ENCODE measurements at regions not wholly inside any gene's neighbourhood (a gene's known extent, or its start where the extent isn't known, plus 50 kb on each side); places are given as distances from the start of the nearest gene placed in this dataset.
"Not testable (repeated sequence)": the region's sequence is repeated elsewhere in the genome, so short reads cannot be mapped to it uniquely, and the experiment has no call there.

DNA sequence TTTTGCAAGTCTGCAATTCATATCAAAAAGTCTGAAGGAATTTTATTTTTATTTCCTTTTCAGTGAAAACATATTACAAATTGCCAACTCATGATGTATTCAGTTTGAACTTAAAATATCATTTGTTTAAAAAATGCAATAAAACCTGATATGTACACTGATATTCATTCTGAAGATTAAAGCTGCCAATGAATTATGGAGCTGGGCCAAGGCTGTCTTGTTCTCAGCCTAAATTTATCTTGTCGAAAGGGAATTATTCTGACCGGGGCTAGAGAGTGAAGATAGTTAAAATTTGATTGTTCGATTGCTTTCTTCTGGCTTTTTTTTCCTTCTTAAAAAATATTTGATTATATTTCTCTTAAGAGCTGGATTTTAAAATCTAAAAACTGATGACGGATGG, 54.0 kb upstream of the RBFOX1 start:
- DNase-seq (ENCODE audit: low read depth in 2 of 2): no peak

DNA sequence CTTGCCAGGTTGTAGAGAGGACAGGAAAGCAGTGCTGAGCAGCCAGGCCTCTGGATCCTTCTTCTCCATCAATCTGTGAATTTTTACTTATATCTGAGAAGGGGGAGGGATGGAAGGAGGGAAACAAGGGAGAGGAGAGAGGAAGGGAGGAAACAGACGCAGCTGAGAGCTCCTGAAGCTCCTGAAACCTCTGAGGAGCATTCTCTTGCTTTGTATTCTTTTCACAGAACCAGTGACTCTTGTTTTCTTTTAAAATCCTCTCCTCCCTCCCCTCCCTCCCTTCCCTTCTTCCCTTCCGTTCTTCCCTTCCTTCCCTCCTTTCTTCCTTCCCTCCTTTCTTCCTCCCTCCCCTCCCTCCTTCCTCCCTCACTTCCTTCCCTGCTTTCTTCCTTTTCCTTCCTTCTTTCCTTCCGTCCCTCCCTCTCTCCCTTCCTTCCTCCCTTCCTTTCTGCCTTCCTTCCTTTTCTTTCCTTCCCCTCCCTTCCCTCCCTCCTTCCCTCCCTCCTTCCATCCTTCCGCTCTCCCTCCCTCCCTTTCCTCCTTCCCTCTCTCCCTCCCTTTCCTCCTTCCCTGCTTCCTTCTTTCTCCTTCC, 60.0 kb upstream of the RBFOX1 start:
- no peak for DNase-seq (ENCODE audit: low read depth in 2 of 2)

GRCh38 chr16:7271486-7271885, 61.2 kb upstream of the RBFOX1 start:
- peak; percentile 14 to 17 for DNase-seq (ENCODE audit: low read depth in 2 of 2)

- no peak for DNase-seq (ENCODE audit: low read depth in 2 of 2)
Measured at GRCh38 chr16:7270823-7271222, 61.8 kb upstream of the RBFOX1 start.

- no peak for DNase-seq (ENCODE audit: low read depth in 2 of 2)
Measured at GRCh38 chr16:7270006-7270405, 62.6 kb upstream of the RBFOX1 start.

- DNase-seq (ENCODE audit: low read depth in 2 of 2): no peak
Measured at GRCh38 chr16:7268182-7268581, 64.5 kb upstream of the RBFOX1 start.

GRCh38 chr16:7257016-7257415, 75.6 kb upstream of the RBFOX1 start:
- no peak for DNase-seq (ENCODE audit: low read depth in 2 of 2)

- no peak for DNase-seq (ENCODE audit: low read depth in 2 of 2)
Measured at GRCh38 chr16:7246578-7246977, 86.1 kb upstream of the RBFOX1 start.

- DNase-seq (ENCODE audit: low read depth in 2 of 2): no peak
Measured at GRCh38 chr16:7239547-7239946, 93.1 kb upstream of the RBFOX1 start.

GRCh38 chr16:7236824-7237410, 95.7 kb upstream of the RBFOX1 start:
- DNase-seq (ENCODE audit: low read depth in 2 of 2): no peak

GRCh38 chr16:7233975-7234374, 98.7 kb upstream of the RBFOX1 start:
- DNase-seq (ENCODE audit: low read depth in 2 of 2): no peak

DNA sequence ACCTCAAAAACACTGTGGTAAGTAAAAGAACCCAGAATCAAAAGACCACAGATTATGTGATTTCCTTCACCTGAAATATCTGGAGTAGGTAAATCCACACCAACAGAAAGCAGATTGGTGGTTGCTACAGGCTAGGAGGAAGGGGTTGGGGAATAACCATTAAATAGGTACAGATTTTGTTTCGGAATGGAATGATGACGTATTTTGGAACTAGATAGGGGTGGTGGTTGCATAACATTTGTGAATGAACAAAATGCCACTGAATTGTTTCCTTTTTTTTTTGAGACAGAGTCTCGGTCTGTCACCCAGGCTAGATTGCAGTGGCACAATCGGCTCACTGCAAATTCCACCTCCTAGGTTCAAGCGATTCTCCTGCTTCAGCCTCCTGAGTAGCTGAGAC, 100.9 kb upstream of the RBFOX1 start:
- no peak for DNase-seq (ENCODE audit: low read depth in 2 of 2)

GRCh38 chr16:7229433-7230218, 103.0 kb upstream of the RBFOX1 start:
- not testable (repeated sequence) for DNase-seq (ENCODE audit: low read depth in 2 of 2)

DNA sequence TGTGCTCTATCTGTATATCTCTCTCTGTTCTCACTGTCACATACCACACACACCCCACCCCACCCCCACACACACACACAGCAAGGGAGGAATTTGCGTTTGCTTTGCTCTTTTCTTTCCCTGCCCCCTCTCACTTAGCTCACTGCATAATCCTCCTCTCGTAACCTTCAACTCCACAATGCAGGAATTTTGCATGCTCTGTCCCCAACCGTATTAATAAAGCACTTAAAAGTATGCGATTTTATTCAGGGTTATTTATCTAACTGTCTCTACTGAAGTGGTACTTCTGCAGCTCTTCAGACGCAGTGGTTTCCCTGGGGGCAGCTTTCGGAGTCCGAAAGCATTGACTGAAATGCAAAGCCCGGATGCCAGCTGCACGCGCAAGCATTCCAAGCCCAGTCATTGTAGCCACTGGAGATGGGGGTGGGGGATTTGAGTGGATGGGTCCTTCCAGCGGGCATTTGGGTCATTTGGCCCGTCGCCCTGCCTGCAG, 105.4 kb upstream of the RBFOX1 start:
- DNase-seq (ENCODE audit: low read depth in 2 of 2): no peak

DNA sequence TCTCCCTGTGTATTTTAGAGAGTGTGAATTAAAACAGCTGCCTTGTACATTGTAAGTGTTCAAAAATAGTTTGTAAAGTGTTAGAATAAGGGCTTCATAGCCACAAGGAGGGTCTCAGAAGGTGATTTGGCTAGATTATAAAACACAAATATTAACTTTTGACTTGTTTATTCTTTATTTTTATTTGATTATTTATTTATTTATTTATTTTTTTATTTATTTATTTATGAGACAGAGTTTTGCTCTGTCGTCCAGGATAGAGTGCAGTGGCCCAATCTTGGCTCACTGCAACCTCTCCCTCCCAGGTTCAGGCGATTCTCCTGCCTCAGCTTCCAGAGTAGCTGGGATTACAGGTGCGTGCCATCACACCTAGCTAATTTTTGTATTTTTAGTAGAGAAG, 111.5 kb upstream of the RBFOX1 start:
- no peak for DNase-seq (ENCODE audit: low read depth in 2 of 2)

- no peak for DNase-seq (ENCODE audit: low read depth in 2 of 2)
Measured at GRCh38 chr16:7218936-7219335, 113.7 kb upstream of the RBFOX1 start.

DNA sequence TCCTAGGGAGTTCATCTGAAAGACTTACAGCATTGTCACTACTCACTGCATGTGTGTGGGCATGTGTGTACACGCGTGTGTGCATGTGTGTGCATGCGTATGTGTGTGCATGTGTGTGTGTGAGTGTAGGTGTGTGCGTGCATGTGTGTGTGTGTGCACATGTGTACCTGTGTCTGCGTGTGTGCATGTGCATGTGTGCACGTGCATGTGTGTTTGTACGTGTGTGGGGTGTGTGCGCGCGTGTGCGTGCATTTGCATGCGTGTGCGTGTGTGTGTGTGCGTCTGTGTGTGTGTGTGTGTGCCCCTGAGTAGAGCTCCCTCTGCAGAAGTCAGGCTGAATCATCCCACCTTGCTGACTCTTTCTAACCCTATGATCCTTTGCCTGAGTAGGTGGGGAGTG, 114.8 kb upstream of the RBFOX1 start:
- no peak for DNase-seq (ENCODE audit: low read depth in 2 of 2)

DNA sequence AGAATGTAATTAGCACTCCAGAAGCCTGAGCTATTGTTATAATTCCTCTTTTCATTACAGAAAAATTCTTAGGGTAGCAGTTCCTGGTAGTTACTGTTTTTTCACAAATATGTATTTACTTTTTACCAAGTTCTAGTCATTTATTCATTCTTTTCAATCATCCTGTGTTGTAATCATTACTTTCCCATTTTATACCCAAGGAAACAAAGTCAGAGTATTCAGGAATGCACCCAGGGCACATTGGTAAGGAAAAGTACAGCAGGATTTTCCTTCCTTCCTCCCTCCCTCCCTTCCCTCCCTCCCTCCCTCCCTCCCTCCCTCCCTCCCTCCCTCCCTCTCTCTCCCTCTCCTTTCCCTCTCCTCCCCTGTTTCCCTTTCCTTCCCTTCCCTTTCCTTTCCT, 115.9 kb upstream of the RBFOX1 start:
- DNase-seq (ENCODE audit: low read depth in 2 of 2): no peak

- DNase-seq (ENCODE audit: low read depth in 2 of 2): no peak
Measured at GRCh38 chr16:7211781-7212180, 120.9 kb upstream of the RBFOX1 start.

DNA sequence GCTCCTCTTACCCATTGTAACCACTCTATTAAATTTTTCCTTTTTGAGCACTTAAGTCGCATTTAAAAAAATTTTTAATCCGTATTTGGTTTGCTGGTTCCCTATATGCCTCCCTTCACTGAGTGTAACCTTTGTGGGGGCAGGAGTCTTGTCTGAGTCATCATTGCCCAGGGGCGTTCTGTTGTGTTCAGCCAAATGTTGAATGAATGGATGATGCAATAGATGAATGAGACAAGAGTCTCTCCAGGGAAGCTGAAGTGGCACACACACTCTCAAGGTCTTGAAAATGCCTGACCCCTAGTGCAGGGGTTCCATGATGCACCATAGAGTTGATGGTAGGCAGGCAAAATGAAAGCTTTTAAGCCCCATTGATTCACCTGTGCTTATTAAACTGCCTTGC, 123.0 kb upstream of the RBFOX1 start:
- DNase-seq (ENCODE audit: low read depth in 2 of 2): no peak

DNA sequence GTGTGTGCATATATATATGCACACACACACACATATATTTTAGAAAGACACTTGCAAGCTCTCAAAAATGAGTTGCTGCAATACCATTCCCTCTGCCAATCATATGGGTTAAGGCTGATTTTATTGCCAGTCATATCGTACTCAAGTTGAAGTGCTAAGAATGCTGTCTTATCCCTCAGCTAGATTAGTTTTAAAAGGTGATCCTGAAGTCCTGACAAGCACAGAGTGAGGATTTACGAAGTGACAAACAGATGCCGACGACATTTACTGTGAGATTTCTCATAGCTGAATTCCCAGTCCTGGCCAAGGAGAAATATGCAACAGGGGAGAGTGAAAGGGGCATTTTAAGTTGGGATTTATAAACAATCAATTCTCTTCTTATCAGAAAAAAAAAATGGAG, 126.2 kb upstream of the RBFOX1 start:
- DNase-seq (ENCODE audit: low read depth in 2 of 2): no peak

DNA sequence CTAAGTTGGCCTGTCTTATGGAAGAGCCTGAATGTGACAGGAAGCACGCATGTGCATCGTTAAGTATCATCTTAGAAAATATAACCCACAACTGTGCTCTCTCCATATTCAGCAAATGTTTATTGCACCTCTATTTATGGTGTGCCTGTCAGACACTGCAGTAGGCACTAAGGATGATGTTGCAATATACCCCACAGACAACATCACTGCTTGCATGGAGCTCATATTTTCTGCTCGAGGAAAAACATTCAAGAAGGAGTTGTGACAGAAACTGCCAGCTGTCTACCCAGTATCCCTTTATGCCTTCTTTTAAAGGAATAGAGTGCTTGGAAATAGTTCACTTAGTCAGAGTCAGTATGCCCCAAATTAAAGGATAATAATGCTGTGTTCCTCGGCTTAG, 132.3 kb upstream of the RBFOX1 start:
- no peak for DNase-seq (ENCODE audit: low read depth in 2 of 2)

GRCh38 chr16:7185689-7186088, 147.0 kb upstream of the RBFOX1 start:
- no peak for DNase-seq (ENCODE audit: low read depth in 2 of 2)

Measured in fibroblast of skin of left biceps (primary cell).